Head of caudate nucleus (tissue), 42 donors: ENCODE measurements at regions not wholly inside any gene's neighbourhood (a gene's known extent, or its start where the extent isn't known, plus 50 kb on each side); places are given as distances from the start of the nearest gene placed in this dataset.
"Not testable (repeated sequence)": the region's sequence is repeated elsewhere in the genome, so short reads cannot be mapped to it uniquely, and the experiment has no call there.

Source experiments
- DNase-seq, 42 donors: peaks; one replicate each; pipeline versions ENCODE4 v3.0.0 to v3.0.0-alpha.2; 2020 to 2021; ENCODE audit warnings: mixed read lengths in 7 of 42
- intact Hi-C: fragments of 100-400 bp; cut with DNase I; formaldehyde crosslinking; loops from one replicate; pipeline ENCODE4 v1.15.0; 2022

- intact Hi-C loops = no loop called here
- no peak for DNase-seq
Measured at GRCh38 chr7:42642699-42643098, 269.2 kb downstream of the C7orf25 start.

DNA sequence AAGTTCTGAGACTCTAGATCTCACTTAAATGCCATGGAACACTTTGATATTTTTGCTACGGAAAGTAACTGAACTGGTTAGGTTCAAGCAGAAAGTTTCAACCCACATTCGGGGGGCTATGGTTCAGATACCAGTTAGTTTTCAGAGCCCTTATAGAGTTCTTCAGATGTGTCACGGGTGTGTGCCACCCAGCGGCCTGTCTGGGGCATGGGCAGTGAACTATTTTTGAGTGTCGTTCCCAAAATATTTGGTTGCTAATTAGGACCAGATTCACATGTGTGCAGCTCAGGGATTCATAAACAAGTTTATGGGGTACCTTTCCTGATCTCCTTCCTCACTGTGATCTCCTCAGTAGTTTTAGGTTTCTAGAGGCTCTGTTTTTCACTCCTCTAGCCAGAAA is 271.9 kb downstream of the C7orf25 start:
- DNase-seq = no peak
- intact Hi-C loops = no loop called here

- intact Hi-C loops, DNase-seq: not testable (repeated sequence)
Measured at GRCh38 chr7:42636380-42636779, 275.5 kb downstream of the C7orf25 start.

- intact Hi-C loops = no loop called here
- no peak for DNase-seq
Measured at GRCh38 chr7:42628054-42628453, 283.8 kb downstream of the C7orf25 start.

- DNase-seq = no peak
- intact Hi-C loops = no loop called here
Measured at GRCh38 chr7:42627626-42628025, 284.2 kb downstream of the C7orf25 start.

- no peak for DNase-seq
- intact Hi-C loops = no loop called here
Measured at GRCh38 chr7:42627101-42627500, 284.8 kb downstream of the C7orf25 start.

- no peak for DNase-seq
- intact Hi-C loops = no loop called here
Measured at GRCh38 chr7:42625421-42625820, 286.4 kb downstream of the C7orf25 start.

DNA sequence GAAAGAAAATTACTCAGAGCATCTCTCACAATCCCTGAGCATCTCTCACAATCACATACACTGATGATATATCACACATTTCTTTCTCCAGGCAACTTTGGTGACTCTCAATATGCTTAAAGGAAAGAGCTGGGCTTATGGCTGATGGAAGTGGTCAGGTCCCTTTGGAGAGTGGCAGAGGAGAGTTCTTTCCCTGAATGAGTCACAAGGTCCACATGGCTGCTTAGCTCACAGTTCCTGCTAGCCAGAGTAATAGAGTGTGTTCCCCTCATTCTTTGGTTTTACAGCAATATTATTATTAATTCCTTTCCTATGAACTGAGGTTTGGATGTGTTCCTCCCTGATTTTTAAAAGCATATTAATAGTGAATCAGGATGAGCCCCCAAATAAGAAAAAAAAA is 287.4 kb downstream of the C7orf25 start:
- DNase-seq = no peak
- intact Hi-C loops = no loop called here

DNA sequence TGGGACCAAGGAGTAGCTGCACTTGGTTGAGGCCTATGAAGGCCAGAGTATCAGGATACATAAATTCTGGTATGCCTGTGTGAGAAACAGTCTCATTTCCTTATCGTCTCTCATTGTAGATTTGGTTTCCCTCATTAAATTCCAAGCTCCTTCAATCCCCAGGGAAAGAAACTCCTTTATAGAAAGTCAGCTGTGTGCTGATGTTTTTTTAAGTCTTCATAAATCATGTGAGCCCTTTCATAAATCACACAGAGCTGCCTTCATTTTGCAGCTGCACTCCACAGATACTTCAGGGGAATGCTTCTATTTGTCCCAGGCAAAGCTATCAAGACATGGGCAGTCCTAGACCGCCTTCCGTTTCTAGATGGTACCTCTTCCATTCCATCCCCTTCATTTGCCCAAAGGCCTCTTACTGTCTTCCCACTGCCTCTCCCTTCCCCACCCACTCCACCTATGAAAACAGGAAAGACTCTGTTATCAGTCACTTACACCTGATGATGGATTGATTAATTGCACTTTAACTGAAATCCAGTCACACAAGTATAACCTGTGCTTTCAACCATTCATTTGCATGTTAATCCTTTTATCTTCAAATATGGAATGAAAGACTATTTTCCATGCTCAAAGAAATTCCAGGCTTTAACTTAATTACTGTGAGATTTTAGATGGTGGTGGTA is 290.2 kb downstream of the C7orf25 start:
- no peak for DNase-seq
- intact Hi-C loops = no loop called here

GRCh38 chr7:42618651-42619360 is 293.1 kb downstream of the C7orf25 start:
- intact Hi-C loops = no loop called here
- no peak for DNase-seq

DNA sequence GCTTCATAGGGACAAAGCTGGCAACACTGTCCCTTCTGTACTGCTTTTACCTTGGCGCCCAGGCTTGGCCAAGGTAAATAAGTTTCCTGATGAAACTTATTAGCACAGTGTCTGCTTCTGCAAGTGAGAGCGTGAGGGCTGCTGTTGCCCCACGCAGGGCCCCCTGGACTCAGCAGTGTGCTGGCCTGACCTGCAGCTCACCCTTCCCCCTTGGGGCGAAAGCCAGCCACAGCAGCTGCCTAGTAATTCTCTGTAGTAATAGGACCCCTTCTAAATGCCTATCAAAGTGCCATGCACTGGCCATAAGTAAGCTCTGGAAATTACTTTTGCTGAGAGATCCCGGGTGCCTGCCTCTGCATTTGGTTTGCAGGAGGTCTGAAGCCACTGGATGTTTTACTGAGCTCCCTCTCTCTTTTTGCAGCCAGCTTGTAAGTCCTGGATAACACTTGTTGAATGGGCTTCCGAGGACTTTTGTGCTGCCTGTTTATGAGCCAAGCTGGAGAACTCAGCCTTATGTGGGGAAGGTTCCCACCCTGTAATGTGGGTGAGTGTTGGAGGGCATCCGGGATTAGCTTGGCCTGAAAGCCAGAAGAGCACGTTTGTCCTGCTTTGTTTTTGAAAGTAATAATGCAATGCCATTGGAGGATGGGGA is 293.9 kb downstream of the C7orf25 start:
- DNase-seq = peak in 4 of 42 donors; percentile 6 to 23 (median 18)
- intact Hi-C loops = no loop called here

- intact Hi-C loops = no loop called here
Measured at GRCh38 chr7:42617071-42617765, 294.7 kb downstream of the C7orf25 start.

GRCh38 chr7:42614636-42615035 is 297.2 kb downstream of the C7orf25 start:
- no peak for DNase-seq
- intact Hi-C loops = no loop called here

More at GRCh38 chr7:42617071-42617765, 294.7 kb downstream of the C7orf25 start:
- no peak for DNase-seq

- intact Hi-C loops = no loop called here
- DNase-seq = no peak
Measured at GRCh38 chr7:42611961-42612360, 299.9 kb downstream of the C7orf25 start.

GRCh38 chr7:42611289-42611928 is 300.5 kb downstream of the C7orf25 start:
- intact Hi-C loops = no loop called here
- DNase-seq = no peak

DNA sequence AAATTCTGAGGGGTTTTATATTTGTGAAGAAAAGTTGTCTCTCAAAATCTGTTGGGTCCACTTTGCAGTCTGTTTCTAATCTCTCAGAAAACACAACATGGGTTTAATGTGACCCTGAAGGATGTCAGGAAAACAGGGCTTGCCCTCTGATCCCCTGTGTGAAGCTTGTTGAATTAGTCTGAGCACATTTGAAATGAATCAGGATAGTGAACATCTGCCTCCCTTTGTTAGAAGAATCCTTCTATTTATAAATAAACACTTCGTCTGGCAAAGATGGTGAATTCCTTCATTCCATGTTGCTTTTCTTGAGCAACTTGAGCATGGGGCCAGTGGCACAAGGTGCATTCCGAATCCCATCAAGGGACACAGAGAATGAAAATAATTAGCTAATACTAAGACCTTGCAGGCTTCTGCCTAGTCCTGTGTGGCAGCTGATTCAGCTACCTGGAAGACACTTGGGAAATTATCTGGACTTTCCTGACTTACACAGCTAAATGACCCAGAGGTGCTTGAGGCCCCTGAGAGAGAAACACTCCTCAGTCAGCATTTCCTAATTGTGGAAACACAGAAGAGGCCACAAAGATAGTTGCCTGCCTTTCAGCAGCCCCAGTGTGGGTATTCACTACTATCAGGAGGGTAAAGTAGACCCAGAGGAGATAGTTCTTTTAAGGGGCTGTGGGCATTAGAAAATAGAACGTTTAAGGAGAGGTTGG is 305.5 kb downstream of the C7orf25 start:
- no peak for DNase-seq
- intact Hi-C loops = no loop called here

GRCh38 chr7:42605406-42606192 is 306.3 kb downstream of the C7orf25 start:
- DNase-seq = peak in 9 of 42 donors; percentile 4 to 45 (median 10)
- intact Hi-C loops = no loop called here

- no peak for DNase-seq
- intact Hi-C loops = no loop called here
Measured at GRCh38 chr7:42603496-42603895, 308.4 kb downstream of the C7orf25 start.
